Esophagus muscularis mucosa (tissue), 4 donors: ENCODE measurements at regions not wholly inside any gene's neighbourhood (a gene's known extent, or its start where the extent isn't known, plus 50 kb on each side); places are given as distances from the start of the nearest gene placed in this dataset.
"Not testable (repeated sequence)": the region's sequence is repeated elsewhere in the genome, so short reads cannot be mapped to it uniquely, and the experiment has no call there.

Source experiments
- DNase-seq: peaks from one replicate; pipeline ENCODE4 v3.0.0-alpha.2; 2017; ENCODE audit errors: extremely low spot score
- H3K27ac ChIP-seq, 4 donors: fragments of 200-600 bp; sonication (generic); replicated peaks in 1 of 4; 1 replicate in 3 of 4; 2 replicates in 1 of 4; pipeline ENCODE4 v1.5.1; 2016 to 2019; ENCODE audit warnings: mild to moderate bottlenecking in 1 of 4
- H3K27me3 ChIP-seq, 4 donors: fragments of 200-600 bp; sonication (generic); one replicate each; pipeline versions ENCODE4 v1.5.1 to v1.6.0; 2016 to 2019
- H3K36me3 ChIP-seq, 4 donors: fragments of 200-600 bp; sonication (generic); one replicate each; pipeline ENCODE4 v1.5.1; 2016 to 2019
- H3K4me1 ChIP-seq, 4 donors: fragments of 200-600 bp; sonication (generic); one replicate each; pipeline ENCODE4 v1.5.1; 2016 to 2019
- H3K4me3 ChIP-seq, 4 donors: fragments of 200-600 bp; sonication (generic); 1 replicate in 2 of 4; 2 replicates in 2 of 4; pipeline ENCODE4 v1.5.1; 2016 to 2019; ENCODE audit warnings: mild to moderate bottlenecking in 4 of 4, moderate library complexity in 1 of 4
- H3K9me3 ChIP-seq, 4 donors: fragments of 200-600 bp; sonication (generic); 1 replicate in 3 of 4; 2 replicates in 1 of 4; pipeline ENCODE4 v1.5.1; 2016 to 2019
- CTCF ChIP-seq, 3 experiments: fragments of 200-600 bp in 2 of 3; fragments of 450-650 bp in 1 of 3; sonication (generic) in 2 of 3; IDR thresholded peaks; one replicate each; pipeline ENCODE4 v1.5.1; 2017 to 2019; ENCODE audit warnings: antibody characterized with exemption in 3 of 3, mild to moderate bottlenecking in 2 of 3, moderate library complexity in 1 of 3
- EP300 ChIP-seq: sonication (generic); formaldehyde crosslinking; IDR thresholded peaks from one replicate; pipeline ENCODE4 v1.6.1; 2017; ENCODE audit warnings: antibody characterized with exemption
- POLR2A ChIP-seq: fragments of 450-650 bp; IDR thresholded peaks from one replicate; pipeline ENCODE4 v1.6.1; 2017; ENCODE audit warnings: antibody characterized with exemption, moderate library complexity, mild to moderate bottlenecking, low read depth
- POLR2AphosphoS5 ChIP-seq, 2 donors: sonication (generic); formaldehyde crosslinking; IDR thresholded peaks; one replicate each; pipeline ENCODE4 v1.6.1; 2017; ENCODE audit warnings: antibody characterized with exemption in 2 of 2
- WGBS: methylation state at CpG from one replicate; pipeline ENCODE4 v1.1.5; 2018; 5-methylcytosine and 5-hydroxymethylcytosine counted together
- intact Hi-C: fragments of 100-400 bp; cut with DNase I; formaldehyde crosslinking; loops from one replicate; pipeline ENCODE4 v1.15.1; 2023

DNA sequence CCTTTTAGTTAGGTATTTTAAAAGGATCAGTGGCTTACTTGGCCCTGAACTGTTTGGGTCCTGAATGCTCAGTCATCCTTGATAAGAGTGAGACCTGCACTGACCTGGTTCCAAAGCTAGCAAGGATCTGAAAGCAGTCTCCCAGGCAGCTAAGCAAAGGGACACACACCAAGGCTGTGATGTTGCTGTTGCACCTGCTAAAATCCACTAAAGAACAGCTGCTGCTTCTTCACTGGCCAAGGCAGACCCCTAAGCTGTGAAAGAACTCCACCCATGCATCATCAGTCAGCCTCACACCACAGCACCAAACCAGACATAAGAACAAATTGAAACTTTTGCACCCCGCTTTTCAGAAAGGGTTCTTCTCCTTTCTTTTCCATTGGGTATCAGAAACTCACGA is 213.4 kb upstream of the STT3B start:
- 93% methylated on average over 2 of the region's 2 CpGs for WGBS
- H3K4me1 ChIP-seq, result no peaks in the 10 kb centered on the region
- H3K36me3 ChIP-seq, result no peaks in the 10 kb centered on the region
- no peak overlapping the region for H3K4me3 ChIP-seq
- H3K27ac ChIP-seq, result no peak overlapping the region
- TF ChIP-seq POLR2AphosphoS5 (IDR thresholded peaks at IDR 0.05) (no peak), EP300 (no peak)
- intact Hi-C loops, result no loop called here
- DNase-seq, result no peak
- H3K27me3 ChIP-seq, result no peaks in the 10 kb centered on the region
- H3K9me3 ChIP-seq, result no peaks in the 10 kb centered on the region

DNA sequence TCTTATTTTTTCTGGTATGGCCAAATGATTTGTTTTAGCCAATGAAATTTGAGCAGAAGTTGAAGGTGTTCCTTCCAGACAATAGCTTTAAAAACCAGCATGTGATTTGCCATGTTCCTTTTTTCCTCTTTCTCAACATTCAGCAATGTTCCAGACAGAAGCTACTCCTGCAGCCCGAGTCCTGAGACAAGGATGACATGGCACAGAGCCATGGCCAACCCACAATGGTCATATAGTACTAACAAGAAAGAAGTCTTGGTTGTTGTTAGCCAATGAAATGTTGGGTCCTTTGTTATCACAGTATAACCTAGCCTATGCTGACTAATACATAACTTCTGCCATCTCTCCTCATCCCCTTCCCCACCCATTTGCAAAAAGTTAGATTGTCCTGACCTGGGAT is 211.1 kb upstream of the STT3B start:
- H3K36me3 ChIP-seq, result no peaks in the 10 kb centered on the region

GRCh38 chr3:31322460-31322859 is 210.3 kb upstream of the STT3B start:
- H3K4me1 ChIP-seq, result no peaks in the 10 kb centered on the region
- H3K27me3 ChIP-seq, result no peaks in the 10 kb centered on the region
- H3K36me3 ChIP-seq, result no peaks in the 10 kb centered on the region
- no peak overlapping the region for H3K4me3 ChIP-seq
- 61% methylated on average over 4 of the region's 4 CpGs for WGBS
- no peak for TF ChIP-seq POLR2A
- TF ChIP-seq POLR2AphosphoS5 (IDR thresholded peaks at IDR 0.05), result no peak
- no peak for TF ChIP-seq CTCF (IDR thresholded peaks at IDR 0.05)
- TF ChIP-seq EP300, result no peak
- intact Hi-C loops, result no loop called here
- no peak for DNase-seq
- H3K9me3 ChIP-seq, result peaks cover 0 to 4% (median 0%) of the 10 kb centered on the region in 4 donors
- no peak overlapping the region for H3K27ac ChIP-seq

More for the DNA sequence above, 211.1 kb upstream of the STT3B start:
- intact Hi-C loops, result no loop called here
- Histone ChIP-seq H3K4me1 (no peaks in the 10 kb centered on the region), H3K4me3 (no peak overlapping the region), H3K27ac (no peak overlapping the region), H3K27me3 (no peaks in the 10 kb centered on the region), H3K9me3 (no peaks in the 10 kb centered on the region)
- TF ChIP-seq POLR2AphosphoS5 (IDR thresholded peaks at IDR 0.05) (no peak), EP300 (no peak), POLR2A (no peak)
- DNase-seq, result no peak
- WGBS, result 36% methylated on average over 1 of the region's 1 CpG

DNA sequence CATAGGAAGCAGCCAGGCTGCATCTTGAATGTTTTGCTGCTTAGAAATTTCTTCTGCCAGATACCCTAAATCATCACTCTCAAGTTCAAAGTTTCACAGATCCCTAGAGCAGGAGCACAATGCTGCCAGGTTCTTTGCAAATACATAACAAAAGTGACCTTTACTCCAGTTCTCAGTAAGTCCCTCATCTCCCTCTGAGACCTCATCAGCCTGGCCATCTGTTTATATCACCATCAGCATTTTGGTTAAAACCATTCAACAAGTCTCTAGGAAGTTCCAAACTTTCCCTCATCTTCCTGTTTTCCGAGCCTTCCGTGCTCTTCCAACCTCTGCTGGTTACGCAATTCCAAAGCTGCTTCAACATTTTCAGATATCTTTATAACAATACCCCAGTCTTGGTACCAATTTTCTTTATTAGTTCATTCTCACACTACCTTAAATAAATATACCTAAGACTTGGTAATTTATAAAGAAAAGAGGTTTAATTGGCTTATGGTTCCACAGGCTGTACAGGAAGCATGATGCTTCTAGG is 204.8 kb upstream of the STT3B start:
- DNase-seq, intact Hi-C loops, H3K4me3 ChIP-seq, H3K36me3 ChIP-seq, H3K27me3 ChIP-seq, H3K27ac ChIP-seq, H3K4me1 ChIP-seq, H3K9me3 ChIP-seq: not testable (repeated sequence)
- 84% methylated on average over 3 of the region's 3 CpGs for WGBS

DNA sequence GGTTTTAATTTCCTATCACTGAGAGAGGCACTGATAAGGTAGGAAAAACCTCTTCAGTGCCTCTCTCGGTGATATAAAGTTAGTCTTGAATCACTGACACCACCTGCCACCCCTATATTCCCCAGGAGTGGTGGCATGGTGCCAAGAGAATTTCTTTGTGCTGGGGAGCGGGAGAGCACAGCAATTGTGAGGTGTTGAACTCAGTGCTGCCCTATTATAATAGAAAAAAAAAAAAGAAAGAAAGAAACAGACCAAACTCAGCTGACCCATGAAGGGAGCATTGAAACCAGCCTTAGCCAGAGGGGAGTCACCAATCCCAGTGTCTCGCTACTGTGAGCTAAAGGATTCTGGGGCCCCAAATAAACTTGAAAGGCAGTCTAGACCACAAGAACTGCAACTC is 201.4 kb upstream of the STT3B start:
- no peak for TF ChIP-seq EP300
- no peak for TF ChIP-seq POLR2AphosphoS5 (IDR thresholded peaks at IDR 0.05)
- no peak for TF ChIP-seq POLR2A
- TF ChIP-seq CTCF (IDR thresholded peaks at IDR 0.05), result no peak
- Histone ChIP-seq H3K36me3 (no peaks in the 10 kb centered on the region), H3K4me1 (no peaks in the 10 kb centered on the region), H3K27ac (no peak overlapping the region), H3K9me3 (peaks cover 0 to 5% (median 3%) of the 10 kb centered on the region in 4 donors), H3K27me3 (no peaks in the 10 kb centered on the region), H3K4me3 (no peak overlapping the region)
- no peak for DNase-seq
- 89% methylated on average over 3 of the region's 3 CpGs for WGBS
- intact Hi-C loops, result no loop called here

DNA sequence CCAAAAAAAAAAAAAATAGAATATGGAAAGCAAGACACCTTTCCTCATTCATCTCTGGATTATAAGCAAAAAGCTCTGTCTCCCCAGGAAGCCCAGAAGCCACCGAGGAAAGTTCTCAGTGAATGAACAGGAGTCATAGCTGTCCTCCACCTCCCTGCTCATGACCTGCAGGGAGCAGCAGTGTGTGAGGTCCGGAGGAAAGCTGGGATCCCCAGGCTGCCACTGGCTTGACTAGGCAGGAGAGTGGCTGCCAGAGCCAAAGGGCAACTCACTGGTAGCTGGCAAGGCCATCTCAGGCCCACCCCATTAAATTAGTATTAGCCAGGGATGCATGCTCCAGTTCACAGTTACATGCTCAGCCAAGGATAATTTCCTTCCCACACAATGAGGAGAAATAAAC is 191.6 kb upstream of the STT3B start:
- DNase-seq, result no peak
- H3K9me3 ChIP-seq, result peaks cover 0 to 4% (median 0%) of the 10 kb centered on the region in 4 donors
- no peak overlapping the region for H3K4me3 ChIP-seq
- no peaks in the 10 kb centered on the region for H3K27me3 ChIP-seq
- H3K27ac ChIP-seq, result no peak overlapping the region
- TF ChIP-seq POLR2AphosphoS5 (IDR thresholded peaks at IDR 0.05), result no peak
- TF ChIP-seq CTCF (IDR thresholded peaks at IDR 0.05), result no peak
- TF ChIP-seq EP300, result no peak
- TF ChIP-seq POLR2A, result no peak
- intact Hi-C loops, result no loop called here
- H3K36me3 ChIP-seq, result no peaks in the 10 kb centered on the region
- no peaks in the 10 kb centered on the region for H3K4me1 ChIP-seq
- WGBS, result 51% methylated on average over 2 of the region's 2 CpGs
